Stimulated activated CD4-positive, alpha-beta T cell treated with anti-CD3 and anti-CD28 coated beads, Interleukin-4, amount 100 ng/mL, for 1 hour (primary cell): ENCODE measurements at regions not wholly inside any gene's neighbourhood (a gene's known extent, or its start where the extent isn't known, plus 50 kb on each side); places are given as distances from the start of the nearest gene placed in this dataset.
"Not testable (repeated sequence)": the region's sequence is repeated elsewhere in the genome, so short reads cannot be mapped to it uniquely, and the experiment has no call there.

Experiments
- DNase-seq: peaks from one replicate; pipeline ENCODE4 v3.0.0-alpha.2; 2020

DNA sequence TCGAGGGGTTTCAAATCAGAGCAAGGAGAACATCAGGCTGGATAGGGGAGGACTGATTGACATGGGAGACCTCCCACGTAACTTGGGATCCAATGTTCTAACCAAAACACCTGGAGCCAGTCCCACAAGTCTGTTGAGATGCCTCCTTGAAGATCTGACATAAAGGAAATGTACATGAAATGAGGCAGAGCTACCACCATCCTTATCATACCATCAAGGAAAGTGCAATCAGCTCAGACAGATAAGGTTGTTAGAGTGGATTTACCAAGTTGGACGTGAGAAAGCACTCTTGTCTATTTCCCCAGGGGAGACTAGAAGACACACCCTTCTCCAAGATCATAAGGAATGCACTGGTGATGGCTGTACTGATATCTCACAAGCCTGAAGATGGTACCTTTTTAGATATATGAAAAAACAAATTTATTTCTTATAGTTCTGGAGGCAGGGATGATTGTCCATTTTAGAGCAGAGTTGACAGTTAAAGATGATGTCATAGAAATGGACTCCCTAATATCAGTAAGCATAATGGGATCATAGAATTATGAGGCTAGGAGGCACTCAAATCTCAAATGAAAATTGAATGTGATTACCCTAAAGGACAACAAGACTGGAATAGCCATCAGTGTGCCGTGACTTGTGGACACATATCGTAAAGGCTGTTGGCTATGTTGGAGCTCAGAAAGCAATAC is 129.1 kb upstream of the RAB4A start:
- no peak for DNase-seq

DNA sequence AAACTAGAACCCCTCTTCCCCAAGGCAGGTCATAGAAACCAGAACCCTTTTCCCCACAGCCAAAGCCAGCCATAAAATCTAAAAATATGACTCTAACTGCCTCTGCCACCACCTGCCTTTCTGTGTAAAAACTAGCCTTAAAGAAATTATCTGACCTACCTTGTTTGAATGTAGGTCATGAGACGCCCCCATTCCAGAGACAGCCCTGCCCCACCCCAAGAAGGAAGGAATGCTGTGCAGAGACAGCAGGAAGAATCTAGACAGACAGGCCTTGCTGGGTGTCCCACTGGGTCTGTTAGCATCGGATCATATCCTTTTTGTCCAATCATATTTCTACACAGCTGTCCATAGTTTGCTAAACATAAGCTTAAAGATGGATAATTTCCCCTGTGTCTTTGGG is 128.4 kb upstream of the RAB4A start:
- no peak for DNase-seq

DNA sequence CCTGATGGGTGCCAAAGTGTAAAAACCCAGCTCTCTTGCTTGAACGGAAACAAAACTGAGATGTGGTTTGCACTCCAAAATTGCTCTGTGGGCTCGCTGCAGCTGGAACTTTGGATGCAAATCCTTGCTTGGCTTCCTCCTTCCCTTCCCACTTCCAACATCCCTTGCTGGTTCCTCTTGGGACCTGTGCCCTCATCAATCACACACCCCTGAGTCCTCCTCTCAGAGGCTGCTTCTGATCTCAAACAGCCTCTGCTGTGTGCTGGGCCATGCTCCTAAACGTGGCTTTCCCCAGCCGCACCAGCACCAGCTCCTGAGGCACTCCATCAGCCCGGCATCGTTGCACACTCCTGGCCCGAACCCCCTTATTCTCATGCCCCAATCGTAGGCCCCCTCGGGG is 124.3 kb upstream of the RAB4A start:
- no peak for DNase-seq

DNA sequence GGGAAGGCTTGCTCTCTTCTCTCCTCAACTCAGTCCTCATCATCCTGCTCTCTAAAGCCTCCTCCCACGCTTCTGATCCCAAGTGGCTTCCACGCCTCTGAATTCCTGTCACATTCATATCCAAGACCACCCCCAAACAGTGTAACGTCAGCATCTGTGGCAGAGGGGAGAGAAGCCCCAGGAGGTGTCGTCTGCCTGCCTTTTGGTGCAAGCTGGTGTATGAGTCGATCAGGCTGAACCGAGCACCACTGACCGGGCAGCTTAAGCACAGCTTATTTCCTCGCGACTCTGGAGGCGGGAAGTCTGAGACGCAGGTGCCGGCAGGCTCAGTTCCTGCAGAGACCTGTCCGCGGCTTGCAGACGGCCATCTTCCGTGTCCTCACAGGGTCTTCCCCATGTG is 123.8 kb upstream of the RAB4A start:
- no peak for DNase-seq

DNA sequence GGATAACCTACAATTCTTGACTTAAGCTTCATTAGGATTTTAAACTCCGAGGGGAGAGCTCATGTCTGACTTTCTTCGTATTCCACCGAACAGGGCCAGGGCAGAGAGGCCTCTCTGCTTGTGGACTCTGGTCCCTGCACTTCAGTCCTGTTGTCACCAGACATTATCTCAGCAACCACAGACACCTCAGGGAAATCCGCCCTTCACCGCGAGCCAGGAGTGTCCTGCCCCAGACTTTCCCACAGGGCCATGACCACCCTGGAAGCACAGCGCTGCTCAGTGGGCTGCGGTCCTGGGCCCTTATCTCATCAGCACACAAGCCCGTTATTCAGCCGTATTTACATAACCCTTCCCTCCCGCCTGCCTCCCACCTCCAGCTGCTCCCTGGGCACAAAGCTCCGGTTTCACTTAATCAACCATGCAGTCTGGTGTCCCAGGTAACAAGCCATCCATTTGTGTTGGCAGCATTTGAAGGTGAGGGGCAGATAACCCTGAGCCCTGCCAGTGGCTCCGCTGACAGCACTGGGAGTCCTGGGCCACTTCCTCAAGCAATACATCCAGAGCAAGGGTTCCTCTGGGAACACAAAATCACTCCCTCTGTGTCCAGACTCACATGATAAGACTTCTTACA is 122.8 kb upstream of the RAB4A start:
- DNase-seq = no peak

DNA sequence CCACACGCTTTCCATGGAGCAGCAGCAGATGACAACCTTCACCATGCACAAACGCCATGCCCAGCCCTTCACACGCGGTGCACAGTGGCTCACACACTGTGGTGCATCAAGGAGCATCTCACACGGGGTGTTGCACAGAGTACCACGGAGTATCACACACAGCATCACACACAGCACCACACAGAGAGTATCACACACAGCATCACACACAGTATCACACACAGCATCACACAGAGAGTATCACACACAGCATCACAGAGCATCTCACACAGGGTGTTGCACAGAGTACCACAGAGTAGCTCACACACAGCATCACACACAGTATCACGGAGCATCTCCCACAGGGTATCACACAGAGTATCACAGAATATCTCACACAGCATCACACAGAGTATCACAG is 122.2 kb upstream of the RAB4A start:
- DNase-seq = no peak

DNA sequence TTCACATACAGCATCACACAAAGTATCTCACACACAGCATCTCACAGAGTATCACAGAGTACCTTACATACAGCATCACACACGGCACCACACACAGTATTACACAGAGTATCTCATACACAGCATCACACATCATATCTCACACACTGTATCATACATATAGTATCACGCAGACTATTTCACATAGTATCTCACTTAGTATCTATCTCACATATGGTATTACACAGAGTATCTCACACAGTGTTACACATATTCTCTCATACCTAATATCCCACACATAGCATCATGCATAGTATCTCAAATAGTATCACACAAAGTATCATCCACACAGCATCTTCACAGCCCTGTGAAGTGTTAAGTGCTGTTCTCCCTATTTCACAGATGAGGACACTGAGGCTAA is 121.5 kb upstream of the RAB4A start:
- no peak for DNase-seq

DNA sequence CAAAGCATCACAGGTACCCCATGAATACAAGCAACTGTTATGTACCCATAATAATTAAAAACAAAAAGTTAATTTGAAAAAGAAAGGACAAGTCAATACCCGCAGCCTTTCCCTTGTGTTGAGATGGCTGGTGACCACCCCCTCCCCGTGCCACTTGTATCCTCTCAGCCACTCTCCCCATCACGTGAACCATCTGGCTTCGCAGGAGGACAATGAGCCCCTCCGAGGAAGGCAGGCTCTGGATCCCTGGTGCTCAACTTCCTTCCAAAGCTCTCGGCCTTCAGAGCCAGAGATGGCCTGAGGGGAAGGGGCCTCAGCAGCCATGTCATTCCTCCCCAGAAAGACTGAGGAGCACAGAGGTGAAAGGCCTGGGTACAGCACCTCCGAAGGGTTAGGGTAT is 120.4 kb upstream of the RAB4A start:
- DNase-seq = no peak

DNA sequence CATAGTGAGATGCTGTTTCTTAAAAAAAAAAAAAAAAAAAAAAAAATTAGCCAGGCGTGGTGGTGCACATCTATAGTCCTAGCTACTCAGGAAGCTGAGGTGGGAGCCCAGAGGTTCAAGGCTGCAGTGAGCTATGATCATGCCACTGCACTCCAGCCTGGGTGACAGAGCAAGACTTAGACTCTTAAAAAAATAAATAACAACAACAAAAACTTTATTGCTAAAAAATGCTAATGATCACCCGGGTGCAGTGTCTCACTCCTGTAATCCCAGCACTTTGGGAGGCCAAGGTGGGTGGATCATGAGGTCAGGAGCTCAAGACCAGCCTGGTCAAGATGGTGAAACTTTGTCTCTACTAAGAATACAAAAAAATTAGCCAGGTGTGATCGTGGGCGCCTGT is 119.5 kb upstream of the RAB4A start:
- DNase-seq = not testable (repeated sequence)

DNA sequence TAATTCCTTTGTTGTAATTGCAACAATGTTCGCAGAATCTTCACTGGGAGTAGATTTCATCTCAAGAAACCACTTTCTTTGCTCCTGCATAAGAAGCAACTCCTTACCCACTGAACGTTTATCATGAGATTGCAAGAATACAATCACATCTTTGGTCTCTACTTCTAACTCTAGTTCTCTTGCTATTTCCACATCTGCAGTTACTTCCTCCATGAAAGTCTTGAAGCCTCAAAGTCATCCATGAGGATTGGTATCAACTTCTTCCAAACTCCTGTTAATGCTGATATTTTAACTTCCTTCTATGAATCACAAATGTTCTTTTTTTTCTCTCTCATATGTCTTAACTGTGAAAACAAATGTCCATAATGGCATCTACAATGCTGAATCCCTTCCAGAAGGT is 118.6 kb upstream of the RAB4A start:
- DNase-seq = no peak

DNA sequence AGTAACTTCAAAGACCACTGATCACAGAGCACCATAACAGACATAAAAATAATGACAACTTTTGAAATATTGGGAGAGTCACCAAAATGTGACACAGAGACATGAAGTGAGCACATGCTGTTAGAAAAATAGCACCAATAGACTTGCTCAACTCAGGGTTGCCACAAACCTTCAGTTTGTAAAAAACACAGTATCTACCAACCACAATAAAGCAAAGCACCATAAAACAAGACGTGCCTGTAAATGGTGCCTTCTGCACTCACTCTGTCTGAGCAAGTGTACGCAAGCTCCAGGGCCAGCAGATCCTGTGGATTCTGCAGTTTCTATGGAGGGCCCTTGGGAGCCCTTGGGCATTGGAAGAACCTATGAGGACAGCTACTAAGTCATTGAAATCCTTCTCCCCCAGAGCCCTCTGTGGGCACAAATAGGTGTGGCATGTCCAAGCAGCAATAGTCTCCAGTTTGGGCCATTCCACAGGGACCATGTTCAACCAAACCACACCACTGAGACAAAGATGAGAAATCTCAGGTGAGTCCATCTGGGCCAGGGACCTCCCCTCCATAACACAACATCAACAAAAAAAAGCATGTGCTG is 116.9 kb upstream of the RAB4A start:
- no peak for DNase-seq

DNA sequence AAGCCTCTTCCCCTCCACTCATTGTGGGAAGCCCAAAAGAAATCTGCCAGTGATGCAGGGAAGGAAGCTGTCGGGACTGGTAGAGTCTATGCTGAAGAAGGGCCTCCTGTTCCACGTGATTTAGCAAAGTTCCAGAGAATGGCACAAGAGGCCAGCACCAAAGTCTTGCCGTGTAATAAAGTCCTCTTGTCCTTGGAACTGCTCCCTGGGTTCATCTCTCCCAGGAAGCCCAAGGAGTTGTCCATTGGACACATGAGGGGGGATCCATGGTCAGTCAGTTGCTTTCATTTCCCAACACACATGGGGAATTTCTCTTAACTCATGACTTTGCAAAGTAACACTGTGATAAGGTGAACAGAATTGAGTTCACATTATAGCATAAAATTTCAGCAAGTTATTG is 116.1 kb upstream of the RAB4A start:
- no peak for DNase-seq

DNA sequence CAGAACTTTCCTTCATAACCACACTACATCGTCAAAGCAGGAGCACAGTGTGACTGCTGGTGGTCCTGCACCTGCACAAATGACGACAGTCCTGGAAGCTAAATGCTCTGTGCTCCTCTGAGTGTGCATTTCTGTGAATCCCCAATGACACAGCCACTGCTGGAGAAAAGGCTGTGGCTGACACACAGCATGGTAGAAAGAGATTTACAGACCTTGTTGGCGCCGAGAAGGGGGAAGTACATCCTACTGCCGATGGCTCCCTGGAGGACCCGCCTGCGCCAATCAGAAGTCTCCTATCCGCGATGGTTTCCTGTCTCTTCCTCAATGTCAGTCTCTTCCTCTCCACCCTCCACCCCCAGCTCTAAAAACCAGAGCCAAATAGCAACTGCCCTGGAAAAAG is 115.4 kb upstream of the RAB4A start:
- DNase-seq = peak; percentile 19

DNA sequence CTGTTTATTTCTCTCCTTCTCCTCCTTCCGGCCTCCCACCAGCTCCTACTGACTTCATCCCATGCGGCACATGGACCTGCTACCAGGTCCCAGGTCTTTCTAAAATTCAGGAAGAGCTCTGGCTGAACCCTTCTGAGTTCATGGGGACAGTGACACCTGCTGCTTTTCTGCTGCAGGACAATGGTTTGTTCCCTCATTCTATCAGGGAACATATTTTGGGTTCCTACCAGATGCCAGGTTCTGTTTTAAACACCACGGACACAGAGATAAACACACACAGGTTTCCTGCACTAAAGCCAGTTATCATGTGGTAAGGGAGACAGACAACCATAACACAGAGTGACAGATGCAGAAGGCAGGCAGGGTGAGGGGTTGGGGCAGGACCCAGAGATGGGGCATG is 114.0 kb upstream of the RAB4A start:
- DNase-seq = no peak

DNA sequence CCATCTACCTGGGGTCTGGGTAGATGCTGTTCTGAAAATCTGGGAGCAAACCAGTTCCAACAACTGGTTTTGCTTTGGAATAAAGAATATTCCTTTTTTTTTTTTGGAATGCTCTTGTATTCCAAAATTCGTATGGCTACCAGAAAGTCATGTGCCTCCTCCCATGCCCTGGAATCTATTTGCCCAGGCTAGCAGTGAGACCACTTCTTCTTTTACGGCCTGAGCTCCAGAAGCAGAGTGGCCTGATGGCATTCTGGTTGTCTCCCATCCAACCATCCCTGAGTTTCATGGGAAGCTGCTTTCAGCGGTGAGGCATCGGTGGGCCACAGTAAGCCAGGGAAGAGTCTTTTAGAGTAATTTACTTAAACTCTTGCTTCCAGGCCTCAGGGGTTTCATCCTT is 113.4 kb upstream of the RAB4A start:
- no peak for DNase-seq

DNA sequence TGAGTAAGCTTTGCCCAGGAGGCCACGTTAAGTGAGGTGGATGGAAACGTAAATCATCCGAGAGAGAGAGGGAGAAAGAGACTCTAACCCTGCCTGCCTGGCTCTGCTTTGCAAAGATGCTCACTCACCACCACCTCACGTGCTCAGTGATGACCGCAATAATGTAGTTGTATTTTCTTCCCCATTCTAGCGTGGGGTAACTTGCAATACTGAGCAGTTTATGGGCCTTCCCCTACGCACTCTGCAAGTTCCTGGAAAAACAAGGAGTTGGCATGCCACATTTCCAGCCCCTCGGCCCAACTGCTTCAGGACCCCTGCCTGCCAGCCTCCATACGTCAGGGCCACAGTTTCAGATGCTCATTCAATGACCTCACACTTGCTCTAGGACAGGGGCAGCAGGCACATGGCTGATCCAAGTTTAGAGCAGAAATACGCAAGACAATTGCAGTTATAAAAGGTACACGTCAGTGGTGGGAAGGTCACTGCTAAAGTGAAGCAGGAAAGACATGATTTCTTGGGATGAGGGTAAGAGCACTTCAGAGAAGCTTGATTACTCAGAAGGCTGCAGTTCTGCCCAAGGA is 112.5 kb upstream of the RAB4A start:
- no peak for DNase-seq

DNA sequence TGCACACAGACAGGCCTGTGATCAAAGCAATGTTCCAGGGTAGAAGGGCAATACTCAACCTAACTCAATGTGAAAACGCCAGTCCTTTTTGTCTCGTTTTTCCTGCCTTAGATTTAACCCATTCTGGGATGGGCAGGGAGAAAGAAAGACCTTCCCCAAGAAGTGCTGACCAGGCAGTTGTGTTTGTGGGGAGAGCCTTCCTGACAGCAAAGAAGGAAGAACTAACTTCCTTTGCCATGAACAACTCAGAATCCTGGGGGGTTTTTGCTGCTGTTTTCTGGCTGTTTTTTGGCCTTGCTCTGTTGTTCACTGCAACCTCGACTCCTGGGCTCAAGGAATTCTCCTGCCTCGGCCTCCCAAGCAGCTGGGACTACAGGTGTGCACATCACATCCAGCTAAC is 112.0 kb upstream of the RAB4A start:
- DNase-seq = no peak

DNA sequence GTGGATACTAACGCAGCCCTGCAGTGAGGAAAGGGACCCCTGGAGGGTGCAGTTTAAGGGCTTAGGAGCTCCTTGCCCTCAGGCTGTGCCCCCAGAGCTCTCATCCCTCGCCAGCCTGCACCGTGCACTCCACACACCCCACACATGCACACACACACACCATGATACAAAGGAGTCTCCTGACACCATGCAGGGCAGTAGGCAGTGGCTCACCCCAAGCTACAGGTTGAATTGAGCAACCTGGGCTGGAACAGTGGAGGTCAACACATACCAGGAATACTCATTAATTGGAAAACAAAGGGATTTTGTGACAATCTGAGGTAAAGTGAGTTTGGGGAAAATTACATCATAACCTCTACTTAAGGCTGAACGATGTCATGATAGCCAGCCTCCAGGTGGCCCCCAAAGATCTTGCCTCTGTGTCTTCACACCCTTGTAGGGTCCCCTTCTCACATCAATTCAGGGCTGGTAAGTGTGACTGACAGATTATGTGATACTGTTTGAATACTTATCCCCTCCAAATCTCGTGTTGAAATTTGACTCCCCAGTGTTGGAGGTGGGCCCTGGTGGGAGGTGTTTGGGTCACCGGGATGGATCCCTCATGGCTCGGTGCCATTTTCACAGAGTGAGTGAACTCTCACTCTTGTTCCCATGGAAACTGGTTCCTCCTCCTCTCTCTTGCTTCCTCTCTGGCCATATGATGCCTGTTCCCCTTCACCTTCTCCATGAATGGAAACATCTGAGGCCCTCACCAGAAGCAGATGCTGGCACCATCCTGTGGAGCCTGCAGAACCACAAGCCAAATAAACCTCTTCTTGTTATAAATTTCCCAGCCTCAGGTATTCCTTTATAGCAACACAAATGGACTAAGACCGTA is 111.0 kb upstream of the RAB4A start:
- no peak for DNase-seq

DNA sequence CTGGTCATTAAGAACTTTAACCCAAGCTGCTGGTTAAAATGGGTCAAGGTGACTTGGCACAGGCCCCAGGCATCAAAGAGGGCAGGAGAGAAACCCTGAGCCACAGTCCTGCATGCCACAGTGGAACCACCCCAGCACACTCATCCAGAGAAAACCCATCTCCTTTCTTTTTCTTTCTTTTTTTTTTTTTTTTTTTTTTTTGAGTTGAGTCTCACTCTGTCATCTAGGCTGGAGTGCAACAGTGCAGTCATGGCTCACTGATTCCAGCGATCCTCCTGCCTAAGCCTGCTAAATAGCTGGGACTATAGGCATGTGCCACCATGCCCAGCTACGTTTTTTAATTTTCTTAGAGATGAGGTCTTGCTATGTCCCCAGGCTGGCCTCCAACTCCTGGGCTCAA is 109.2 kb upstream of the RAB4A start:
- DNase-seq = no peak

DNA sequence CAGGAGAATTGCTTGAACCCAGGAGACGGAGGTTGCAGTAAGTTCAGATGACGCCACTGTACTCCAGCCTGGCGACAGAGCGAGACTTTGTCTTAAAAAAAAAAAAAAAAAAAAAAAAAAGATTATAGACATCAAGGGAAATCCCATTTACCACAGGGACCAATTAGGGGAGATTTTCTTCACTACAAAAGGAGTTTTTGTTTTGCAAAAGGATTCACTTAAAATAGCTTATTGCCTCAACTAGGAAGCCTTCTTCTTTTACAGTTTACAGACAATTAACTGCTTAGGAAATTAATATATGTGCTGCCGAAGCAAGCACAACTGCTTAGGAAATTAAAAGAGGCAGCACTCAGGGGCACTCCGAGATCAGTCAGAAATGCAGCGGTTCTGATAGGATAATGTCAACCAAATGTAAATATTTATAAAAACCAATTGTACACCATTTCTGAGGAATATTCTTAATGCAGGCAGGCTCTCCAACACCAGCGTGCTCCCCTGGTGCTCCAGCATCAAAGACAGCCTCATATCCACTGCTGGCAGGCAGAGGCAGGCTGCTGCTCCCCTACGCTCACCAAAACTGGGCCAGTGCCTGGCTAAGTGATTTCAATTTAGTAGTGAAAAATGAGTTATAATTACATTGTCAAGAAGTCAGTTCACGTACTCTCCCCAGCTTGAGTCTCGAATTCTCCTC is 107.9 kb upstream of the RAB4A start:
- no peak for DNase-seq

DNA sequence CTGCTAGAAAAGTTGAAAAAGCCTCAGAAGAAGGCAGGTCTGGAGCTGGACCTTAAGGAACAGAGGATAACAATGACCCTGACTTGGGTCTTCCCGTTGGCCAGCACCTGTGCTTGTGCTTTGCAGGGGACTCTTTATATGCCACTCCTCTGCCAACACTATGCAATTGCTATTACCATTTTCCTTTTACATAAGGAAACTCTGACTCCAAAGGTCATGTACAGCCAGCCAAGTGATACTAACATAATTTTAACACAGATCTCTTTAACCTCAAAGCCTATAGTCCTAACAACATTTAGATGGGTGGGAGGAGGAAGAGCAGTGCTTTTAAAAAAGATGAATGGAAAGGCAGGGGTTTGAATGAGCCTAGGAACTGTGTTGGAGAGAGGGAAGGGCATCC is 106.6 kb upstream of the RAB4A start:
- DNase-seq = no peak

DNA sequence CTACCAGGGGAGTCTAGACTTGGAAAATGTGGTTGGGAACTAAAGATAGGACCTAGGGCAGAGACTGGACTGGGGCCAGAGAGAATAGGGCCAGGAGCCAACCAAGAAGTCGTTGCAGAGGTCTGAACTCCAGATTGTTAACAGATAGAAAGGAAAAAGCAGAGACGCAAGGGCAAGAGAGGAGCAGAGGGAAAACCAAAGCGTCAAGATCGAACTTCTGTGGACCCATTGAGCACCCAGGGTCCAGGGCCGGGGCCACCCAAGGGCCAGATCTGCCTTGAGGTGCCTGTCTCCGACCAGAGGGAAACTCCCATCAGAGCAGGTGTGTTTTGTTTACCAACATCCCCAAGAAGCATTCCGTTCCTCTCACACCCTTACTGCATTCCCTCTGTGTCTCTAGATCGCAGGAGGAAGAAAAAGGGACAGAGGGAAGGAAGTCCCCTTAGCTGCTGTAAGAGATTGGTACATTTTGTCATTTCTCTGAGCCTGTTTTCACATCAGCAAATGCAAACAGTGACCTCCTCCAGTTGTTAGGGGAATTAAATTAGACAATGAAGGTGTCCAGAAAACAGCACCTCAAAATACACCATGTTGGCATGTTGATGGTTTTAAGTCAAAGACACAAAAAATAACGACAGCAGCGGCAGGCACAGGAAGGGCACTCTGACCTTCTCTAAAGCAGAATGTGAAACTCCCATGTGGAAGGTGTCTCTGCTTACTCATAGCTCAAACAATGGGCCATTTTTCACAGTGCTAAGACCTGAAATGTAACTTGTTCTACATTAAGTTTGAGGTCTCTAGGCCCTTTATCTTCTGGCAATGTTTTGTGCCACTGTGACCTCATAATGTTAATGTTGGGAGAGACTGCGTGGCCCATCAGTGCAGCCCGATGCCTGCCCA is 105.8 kb upstream of the RAB4A start:
- no peak for DNase-seq
